ENCODE measurements at regions not wholly inside any gene's neighbourhood (a gene's known extent, or its start where the extent isn't known, plus 50 kb on each side); places are given as distances from the start of the nearest gene placed in this dataset.

GRCh38 chr11:80815752-80816453, 1375.1 kb upstream of the TENM4 start:
- TF ChIP-seq, protein P1, sequence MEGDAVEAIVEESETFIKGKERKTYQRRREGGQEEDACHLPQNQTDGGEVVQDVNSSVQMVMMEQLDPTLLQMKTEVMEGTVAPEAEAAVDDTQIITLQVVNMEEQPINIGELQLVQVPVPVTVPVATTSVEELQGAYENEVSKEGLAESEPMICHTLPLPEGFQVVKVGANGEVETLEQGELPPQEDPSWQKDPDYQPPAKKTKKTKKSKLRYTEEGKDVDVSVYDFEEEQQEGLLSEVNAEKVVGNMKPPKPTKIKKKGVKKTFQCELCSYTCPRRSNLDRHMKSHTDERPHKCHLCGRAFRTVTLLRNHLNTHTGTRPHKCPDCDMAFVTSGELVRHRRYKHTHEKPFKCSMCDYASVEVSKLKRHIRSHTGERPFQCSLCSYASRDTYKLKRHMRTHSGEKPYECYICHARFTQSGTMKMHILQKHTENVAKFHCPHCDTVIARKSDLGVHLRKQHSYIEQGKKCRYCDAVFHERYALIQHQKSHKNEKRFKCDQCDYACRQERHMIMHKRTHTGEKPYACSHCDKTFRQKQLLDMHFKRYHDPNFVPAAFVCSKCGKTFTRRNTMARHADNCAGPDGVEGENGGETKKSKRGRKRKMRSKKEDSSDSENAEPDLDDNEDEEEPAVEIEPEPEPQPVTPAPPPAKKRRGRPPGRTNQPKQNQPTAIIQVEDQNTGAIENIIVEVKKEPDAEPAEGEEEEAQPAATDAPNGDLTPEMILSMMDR (IDR thresholded peaks at IDR 0.05) = no peak
- H3K27ac ChIP-seq = no peak overlapping the region
- intact Hi-C loops (cut with DNase I; ENCODE audit: low total_unique reads) = no loop called here
- no peaks in the 10 kb centered on the region for H3K27me3 ChIP-seq
- no peaks in the 10 kb centered on the region for H3K4me1 ChIP-seq
- H3K36me3 ChIP-seq = no peaks in the 10 kb centered on the region
- H3K9me3 ChIP-seq = no peaks in the 10 kb centered on the region
- DNase-seq = no peak
- H3K4me3 ChIP-seq = no peak overlapping the region

GRCh38 chr11:80814813-80815212, 1374.0 kb upstream of the TENM4 start:
- TF ChIP-seq, protein P1 (IDR thresholded peaks at IDR 0.05) = no peak
- Histone ChIP-seq H3K9me3 (no peaks in the 10 kb centered on the region), H3K27me3 (no peaks in the 10 kb centered on the region), H3K27ac (no peak overlapping the region), H3K4me3 (no peak overlapping the region), H3K36me3 (no peaks in the 10 kb centered on the region), H3K4me1 (no peaks in the 10 kb centered on the region)
- intact Hi-C loops (cut with DNase I; ENCODE audit: low total_unique reads) = no loop called here
- DNase-seq = no peak

DNA sequence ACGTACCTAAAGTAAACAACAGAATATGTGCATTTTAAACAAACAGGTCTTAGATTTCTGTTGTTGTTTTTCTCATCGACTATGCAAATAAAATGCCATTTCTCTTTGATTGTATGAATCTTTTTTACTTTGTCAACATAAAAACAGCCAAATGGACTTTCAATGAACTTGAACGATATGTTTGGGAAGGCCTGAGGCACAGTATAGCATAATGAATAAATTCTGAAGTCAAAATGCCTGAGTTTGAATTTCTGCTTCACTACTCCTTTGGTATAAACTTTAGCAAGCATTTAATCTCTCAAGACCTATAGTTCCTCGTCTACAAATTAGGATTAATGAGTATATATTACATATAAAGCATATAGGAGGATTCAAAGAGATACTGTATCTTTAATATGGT, 1369.9 kb upstream of the TENM4 start:
- Histone ChIP-seq H3K36me3 (no peaks in the 10 kb centered on the region), H3K27me3 (no peaks in the 10 kb centered on the region), H3K4me1 (no peaks in the 10 kb centered on the region), H3K9me3 (no peaks in the 10 kb centered on the region), H3K27ac (no peak overlapping the region), H3K4me3 (no peak overlapping the region)
- intact Hi-C loops (cut with DNase I; ENCODE audit: low total_unique reads) = no loop called here
- TF ChIP-seq, protein P1 (IDR thresholded peaks at IDR 0.05) = no peak
- no peak for DNase-seq

DNA sequence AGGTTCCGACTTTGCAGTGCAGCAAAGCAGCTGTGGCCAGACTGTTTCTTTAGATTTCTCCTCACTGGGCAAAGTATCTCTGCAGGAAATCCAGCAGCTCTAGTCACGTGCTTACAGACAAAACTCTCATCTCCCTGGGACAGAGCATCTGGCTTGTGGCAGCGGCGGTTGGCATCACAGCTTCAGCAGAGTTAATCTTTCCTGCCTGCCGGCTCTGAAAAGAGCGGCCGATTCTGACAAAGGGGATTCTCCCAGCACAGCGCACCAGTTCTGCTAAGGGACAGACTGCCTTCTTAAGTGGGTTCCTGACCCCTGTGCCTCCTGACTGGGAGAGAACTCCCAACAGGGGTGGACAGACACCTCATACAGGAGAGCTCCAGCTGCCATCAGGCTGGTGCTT, 1357.3 kb upstream of the TENM4 start:
- intact Hi-C loops (cut with DNase I; ENCODE audit: low total_unique reads) = no loop called here
- Histone ChIP-seq H3K27me3 (no peaks in the 10 kb centered on the region), H3K4me3 (no peak overlapping the region), H3K4me1 (no peaks in the 10 kb centered on the region), H3K36me3 (no peaks in the 10 kb centered on the region), H3K9me3 (peaks cover 0 to 19% (median 0%) of the 10 kb centered on the region in 3 donors), H3K27ac (no peak overlapping the region)
- DNase-seq = no peak
- TF ChIP-seq, protein P1 (IDR thresholded peaks at IDR 0.05) = no peak

- Histone ChIP-seq H3K27ac (no peak overlapping the region), H3K4me1 (no peaks in the 10 kb centered on the region), H3K36me3 (no peaks in the 10 kb centered on the region)
Measured at GRCh38 chr11:80783561-80783960, 1342.7 kb upstream of the TENM4 start.

More at GRCh38 chr11:80783561-80783960, 1342.7 kb upstream of the TENM4 start:
- DNase-seq = no peak
- TF ChIP-seq, protein P1 (IDR thresholded peaks at IDR 0.05) = no peak
- no peak overlapping the region for H3K4me3 ChIP-seq
- H3K9me3 ChIP-seq = peaks cover 0 to 4% (median 0%) of the 10 kb centered on the region in 3 donors
- intact Hi-C loops (cut with DNase I; ENCODE audit: low total_unique reads) = no loop called here
- no peaks in the 10 kb centered on the region for H3K27me3 ChIP-seq

All from tibial artery (tissue), 4 donors.